ENCODE measurements at regions not wholly inside any gene's neighbourhood (a gene's known extent, or its start where the extent isn't known, plus 50 kb on each side); places are given as distances from the start of the nearest gene placed in this dataset.

GRCh38 chr10:6756716-6757115 lies 176.6 kb upstream of the PRKCQ start:
- DNase-seq, result no peak

- peak in 1 of 3 experiments; percentile 12 for DNase-seq
These were observed 175.8 kb upstream of the PRKCQ start for GRCh38 chr10:6755781-6756460.

DNA sequence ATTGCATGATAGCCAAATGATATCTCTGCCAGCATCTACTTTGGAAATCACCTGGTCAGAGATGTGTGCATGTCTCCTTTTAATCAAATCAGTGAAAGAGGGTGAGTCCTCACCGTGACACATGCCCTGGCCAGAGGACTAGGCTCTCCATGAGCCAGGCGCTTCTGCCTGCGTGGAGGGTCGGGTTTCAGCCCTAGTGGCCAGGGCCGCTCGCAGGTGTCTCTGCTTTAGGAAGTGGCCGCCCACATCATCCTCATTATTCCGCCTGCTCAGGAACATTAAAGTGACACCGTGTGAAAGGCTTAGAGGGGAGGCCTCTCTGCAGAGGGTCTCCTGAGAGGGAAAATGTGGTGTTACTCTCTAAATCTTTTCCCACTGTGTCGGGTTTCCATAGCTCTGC lies 173.6 kb upstream of the PRKCQ start:
- peak in 1 of 3 experiments; percentile 5 for DNase-seq

GRCh38 chr10:6751363-6751762 lies 171.3 kb upstream of the PRKCQ start:
- DNase-seq, result no peak

DNA sequence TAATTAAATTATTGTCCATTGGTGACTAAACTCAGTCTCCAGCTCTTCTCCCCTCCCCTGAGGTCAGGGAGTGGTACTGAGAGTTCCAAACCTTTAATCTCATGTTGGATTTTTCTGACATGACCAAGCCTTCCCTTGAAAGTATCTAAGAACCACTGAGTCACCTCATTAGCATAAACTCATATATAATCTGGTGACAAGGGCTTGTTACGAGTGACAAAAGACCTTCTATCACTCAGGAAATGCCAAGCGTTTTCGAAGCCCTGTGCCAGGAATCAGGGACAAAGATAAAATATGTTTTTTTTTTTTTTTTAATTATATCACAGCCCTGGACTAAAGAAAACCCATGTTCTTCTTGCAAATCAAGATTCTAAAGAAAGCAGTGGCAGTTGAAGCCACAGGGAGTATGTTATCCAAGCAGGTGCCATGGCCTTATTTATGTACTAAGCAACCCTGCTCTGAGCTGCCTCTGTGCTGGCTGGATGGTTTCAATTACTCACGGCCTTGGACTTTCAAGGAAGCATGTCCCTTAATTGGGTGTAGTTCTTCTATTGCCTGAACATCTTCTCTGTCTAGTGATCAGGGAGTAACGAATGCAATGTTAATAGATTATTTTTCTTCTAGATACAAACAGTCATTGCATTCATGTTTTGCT lies 169.0 kb upstream of the PRKCQ start:
- DNase-seq, result no peak

DNA sequence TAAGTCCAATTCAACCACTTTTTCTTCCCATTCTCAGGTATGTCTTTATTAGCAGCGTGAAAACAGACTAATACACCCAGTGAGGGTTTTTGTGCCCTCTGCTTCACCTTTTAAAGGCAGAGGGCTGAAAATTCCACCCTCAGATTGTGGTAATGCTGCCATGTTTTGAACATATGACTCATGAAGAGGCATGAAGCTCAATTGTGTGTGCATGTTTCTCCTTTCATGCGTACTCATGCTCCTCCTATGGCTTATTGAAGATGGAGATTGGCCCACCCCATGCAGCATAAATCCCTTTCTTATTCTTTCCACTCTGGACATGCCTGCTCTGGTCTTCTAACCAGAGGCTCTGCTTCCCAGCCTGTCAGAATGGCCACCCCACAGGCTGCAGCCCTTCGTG lies 168.0 kb upstream of the PRKCQ start:
- no peak for DNase-seq

GRCh38 chr10:6746782-6747181 lies 166.7 kb upstream of the PRKCQ start:
- DNase-seq, result no peak

GRCh38 chr10:6743291-6743849 lies 163.3 kb upstream of the PRKCQ start:
- no peak for DNase-seq

DNA sequence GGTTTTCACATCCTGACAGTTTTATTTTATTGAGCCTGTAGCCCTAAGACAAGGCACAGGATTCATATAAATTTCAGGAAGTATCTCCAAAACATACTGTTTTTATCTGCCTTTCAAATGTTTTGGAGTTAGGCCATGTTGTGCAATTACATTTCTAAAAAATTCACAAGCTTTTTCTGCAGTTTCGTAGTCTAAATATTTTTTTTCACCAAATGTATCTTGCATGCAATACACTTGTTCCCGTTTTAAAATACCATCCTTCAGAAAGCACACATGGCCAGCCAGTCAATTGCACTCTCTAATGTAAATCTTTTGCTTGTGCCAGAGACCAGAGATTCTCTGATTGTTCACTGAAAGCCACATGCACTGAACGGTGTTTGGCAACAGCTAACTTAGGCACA lies 161.5 kb upstream of the PRKCQ start:
- no peak for DNase-seq

- DNase-seq, result no peak
These were observed 159.6 kb upstream of the PRKCQ start for GRCh38 chr10:6739530-6740174.

DNA sequence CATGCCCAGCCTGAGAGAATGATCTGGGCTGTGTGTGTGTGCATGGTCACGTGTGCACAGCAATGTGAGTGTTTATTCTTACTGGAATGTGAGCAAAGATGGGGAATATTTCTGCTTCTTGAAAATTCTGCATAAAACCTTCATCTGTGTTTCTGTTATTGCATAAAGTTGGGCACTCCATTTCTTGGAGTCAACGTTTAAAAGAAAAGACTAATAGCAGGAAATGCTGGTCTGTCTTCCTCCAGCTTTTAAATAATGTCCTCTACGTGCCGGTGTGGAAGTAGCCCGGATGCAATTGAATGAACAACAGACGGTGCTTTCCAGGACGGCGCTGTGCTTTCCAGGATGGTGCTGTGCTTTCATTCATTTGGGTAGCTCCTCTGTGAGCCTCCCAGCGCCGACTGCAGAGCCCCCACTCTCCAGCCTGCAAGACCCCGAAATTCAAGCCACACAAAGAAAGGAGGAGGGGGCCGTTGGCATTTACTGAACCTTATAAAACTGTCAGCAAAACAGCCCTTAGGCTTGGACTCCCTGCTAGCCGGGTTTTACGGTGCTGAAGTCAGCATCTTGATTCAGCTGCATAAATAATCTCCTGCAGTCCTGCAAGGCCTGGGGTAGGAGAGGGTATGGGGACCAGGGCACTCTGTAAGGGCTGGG lies 158.2 kb upstream of the PRKCQ start:
- no peak for DNase-seq

DNA sequence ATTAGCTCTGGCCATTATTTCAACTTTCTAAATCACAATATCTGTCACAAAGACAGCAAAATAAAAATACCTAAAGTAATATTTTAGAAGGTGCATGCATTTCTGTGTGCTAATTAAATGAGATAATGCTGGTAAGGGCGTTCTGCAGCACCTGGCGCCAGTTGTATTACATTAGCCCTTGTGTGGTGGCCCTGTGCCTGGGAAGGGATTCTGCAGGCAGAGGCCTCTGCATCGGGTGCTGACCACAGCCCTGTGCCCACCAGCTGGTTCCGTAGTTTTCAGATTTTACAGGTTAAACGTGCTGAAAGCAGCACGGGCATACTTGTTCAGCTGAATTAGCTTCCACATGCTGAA lies 157.7 kb upstream of the PRKCQ start:
- DNase-seq, result no peak

GRCh38 chr10:6737080-6737641 lies 157.1 kb upstream of the PRKCQ start:
- DNase-seq, result peak in 1 of 3 experiments; percentile 4

GRCh38 chr10:6734286-6734685 lies 154.2 kb upstream of the PRKCQ start:
- DNase-seq, result no peak

- DNase-seq, result peak in 2 of 3 experiments; percentile 63 to 92
These were observed 149.8 kb upstream of the PRKCQ start for GRCh38 chr10:6729861-6730344.

- DNase-seq, result peak in 1 of 3 experiments; percentile 36
These were observed 149.1 kb upstream of the PRKCQ start for GRCh38 chr10:6729071-6729774.

DNA sequence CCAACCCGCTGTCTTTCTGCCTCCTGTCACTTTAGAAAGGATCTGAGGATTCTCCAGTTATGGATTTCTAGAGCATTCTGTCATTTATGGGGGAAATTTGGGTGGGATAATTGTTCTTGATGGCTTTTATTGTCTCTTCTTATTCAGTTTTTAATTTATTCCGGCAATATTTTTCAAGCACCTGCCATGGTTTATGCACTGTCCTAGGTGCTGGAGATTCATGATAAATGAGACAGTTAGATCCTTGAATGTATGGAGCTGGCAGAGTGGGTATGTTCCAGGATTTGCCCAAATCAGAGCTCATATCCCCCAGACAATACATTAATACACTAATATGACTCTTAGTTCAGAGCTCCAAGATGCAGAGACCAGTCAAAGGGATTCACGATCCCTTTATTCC lies 146.8 kb upstream of the PRKCQ start:
- no peak for DNase-seq

GRCh38 chr10:6722616-6723004 lies 142.5 kb upstream of the PRKCQ start:
- DNase-seq, result no peak

- DNase-seq, result no peak
These were observed 142.0 kb upstream of the PRKCQ start for GRCh38 chr10:6721964-6722615.

DNA sequence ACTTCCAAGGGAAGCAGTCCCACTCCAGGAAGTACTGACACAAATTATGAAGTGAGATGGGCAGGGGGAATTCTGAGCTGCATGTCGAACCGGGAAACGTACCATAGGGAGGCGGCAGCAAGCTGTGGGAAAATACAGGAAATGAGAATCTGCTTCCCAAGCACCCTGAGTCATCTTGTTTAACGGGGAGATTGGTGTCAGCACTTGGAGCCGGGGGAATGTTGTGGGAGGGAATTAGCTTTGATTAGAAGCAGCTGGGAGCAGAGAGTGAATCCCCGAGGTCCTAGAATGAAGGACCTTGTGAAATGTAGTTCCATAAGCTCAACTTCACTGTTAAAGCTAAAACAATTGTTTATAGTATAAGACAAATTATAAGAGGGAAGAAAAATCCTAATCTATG lies 141.4 kb upstream of the PRKCQ start:
- no peak for DNase-seq

GRCh38 chr10:6719561-6719960 lies 139.5 kb upstream of the PRKCQ start:
- no peak for DNase-seq

DNA sequence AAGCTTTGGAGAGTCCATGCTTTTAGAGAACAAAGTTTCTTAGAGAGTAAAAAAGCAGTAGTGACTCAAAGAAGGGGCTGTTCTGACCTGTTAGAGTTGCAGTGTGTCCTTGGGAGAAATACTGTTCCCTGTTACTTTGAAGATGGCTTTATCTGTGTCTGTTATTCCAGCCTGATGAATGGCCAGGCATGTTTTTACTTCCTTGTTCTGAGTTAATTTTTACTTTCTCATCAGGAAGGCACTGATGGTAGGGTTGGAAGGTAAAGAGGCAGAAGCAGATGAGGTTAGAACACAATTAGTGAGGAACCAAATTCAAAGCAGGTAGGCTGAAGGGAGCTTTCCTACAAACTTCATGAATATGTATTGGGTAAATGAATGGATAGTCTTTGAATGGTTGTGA lies 138.5 kb upstream of the PRKCQ start:
- DNase-seq, result no peak

Measured in NCI-H1417 (cell line).